ENCODE measurements at regions not wholly inside any gene's neighbourhood (a gene's known extent, or its start where the extent isn't known, plus 50 kb on each side); places are given as distances from the start of the nearest gene placed in this dataset.

DNA sequence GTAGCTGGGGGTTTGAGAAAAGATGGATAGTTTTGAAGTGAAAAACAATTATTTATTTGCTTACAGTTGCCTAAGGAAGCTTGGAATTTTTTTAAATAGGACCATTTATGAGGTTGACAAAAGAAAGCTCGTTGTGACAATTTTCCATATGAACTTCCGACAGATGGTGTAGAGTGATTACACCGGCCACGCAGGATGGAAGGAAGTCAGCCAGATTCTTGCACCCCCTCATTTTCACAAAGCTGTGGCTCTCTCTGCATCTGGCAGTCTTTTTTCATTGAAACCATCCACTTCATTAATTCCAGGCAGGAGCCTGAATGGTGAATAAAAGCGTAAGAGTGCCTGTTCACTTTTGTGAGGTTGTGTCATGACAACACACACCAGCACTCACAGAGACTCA, 1284.1 kb downstream of the AACS start:
- TF ChIP-seq, protein P1, sequence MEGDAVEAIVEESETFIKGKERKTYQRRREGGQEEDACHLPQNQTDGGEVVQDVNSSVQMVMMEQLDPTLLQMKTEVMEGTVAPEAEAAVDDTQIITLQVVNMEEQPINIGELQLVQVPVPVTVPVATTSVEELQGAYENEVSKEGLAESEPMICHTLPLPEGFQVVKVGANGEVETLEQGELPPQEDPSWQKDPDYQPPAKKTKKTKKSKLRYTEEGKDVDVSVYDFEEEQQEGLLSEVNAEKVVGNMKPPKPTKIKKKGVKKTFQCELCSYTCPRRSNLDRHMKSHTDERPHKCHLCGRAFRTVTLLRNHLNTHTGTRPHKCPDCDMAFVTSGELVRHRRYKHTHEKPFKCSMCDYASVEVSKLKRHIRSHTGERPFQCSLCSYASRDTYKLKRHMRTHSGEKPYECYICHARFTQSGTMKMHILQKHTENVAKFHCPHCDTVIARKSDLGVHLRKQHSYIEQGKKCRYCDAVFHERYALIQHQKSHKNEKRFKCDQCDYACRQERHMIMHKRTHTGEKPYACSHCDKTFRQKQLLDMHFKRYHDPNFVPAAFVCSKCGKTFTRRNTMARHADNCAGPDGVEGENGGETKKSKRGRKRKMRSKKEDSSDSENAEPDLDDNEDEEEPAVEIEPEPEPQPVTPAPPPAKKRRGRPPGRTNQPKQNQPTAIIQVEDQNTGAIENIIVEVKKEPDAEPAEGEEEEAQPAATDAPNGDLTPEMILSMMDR (IDR thresholded peaks at IDR 0.05; ENCODE audit: insufficient read depth, missing control alignments): no peak
- FAIRE-seq (no peak), DNase-seq (ENCODE audit: insufficient read length, low spot score) (no peak)

DNA sequence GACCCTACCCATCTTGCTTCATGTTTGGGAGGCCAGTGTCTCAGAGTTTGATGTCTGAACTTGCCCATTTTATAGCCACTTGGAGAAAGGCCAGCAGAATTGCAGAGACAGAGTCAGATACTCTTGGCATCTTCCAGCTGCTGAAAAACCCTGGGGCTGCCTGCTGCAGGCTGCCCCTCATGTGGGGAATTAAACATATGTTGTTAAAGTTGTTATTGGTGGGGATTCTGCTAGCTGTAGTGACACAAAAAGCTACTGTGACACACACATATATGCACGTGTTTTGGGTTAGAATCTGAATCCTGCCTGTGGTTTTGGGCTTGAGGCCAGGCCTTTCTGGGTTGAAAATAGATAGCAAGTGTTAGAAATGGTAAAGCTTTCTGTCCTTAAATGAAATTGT, 1288.4 kb downstream of the AACS start:
- TF ChIP-seq, protein P1 (IDR thresholded peaks at IDR 0.05; ENCODE audit: insufficient read depth, missing control alignments): no peak
- FAIRE-seq (no peak), DNase-seq (ENCODE audit: insufficient read length, low spot score) (no peak)

DNA sequence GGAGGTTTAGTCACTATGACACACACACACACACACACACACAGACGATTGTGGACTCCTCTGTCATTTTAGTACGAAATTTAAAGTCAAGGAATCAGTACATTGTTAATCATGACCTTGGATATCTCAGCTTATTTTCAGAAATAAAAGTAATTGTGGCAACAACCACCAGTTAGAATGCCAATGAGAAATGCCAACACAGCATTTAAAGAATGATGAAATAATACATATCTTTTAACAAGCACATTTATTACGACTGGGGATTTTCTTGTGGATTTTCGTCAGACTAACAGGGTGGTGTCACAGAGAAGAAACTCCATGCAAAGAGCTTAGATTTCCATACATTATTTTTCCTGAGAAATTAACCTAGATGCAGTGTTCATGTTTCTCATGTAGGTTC, 1289.4 kb downstream of the AACS start:
- FAIRE-seq (no peak), DNase-seq (ENCODE audit: insufficient read length, low spot score) (no peak)
- TF ChIP-seq, protein P1 (IDR thresholded peaks at IDR 0.05; ENCODE audit: insufficient read depth, missing control alignments): no peak

DNA sequence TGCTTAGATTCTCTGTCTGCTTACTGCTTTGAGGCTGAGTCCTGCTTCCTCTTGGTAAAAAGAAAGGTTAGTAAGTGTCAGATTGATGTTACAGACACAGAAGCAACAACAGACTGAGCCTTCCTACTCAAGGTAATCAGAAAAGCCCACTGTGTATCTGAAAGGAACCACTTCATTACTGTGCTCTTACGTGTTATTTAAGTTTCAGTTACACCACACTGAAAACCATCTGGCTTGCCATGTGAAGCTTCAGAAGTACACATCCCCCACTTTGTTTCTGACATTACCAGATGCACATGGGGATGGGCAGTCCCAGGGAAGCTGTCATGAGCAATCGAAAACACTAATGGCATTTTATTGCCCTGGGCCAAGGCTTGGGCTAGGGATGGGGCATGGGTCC, 1290.1 kb downstream of the AACS start:
- TF ChIP-seq, protein P1 (IDR thresholded peaks at IDR 0.05; ENCODE audit: insufficient read depth, missing control alignments): no peak
- DNase-seq (ENCODE audit: insufficient read length, low spot score) (no peak), FAIRE-seq (no peak)

DNA sequence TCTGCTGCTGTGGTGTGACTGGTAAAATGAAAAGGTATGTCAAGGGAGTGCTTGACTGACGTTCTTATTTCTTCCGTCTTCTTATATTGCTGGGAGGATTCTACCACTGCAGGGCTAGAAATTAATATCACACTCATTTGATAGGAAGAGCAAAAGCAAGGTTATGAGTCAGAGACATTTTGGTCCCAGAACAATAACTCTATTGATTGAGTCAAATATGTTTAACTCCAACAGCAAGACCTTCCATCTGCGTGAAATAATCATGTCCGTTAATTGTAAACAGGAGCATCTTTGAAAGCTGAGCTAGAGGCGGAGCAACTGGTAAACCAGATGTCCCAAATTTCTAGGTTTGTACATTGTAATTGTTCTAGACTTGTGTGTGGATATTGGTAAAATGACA, 1293.6 kb downstream of the AACS start:
- DNase-seq (ENCODE audit: insufficient read length, low spot score) (no peak), FAIRE-seq (no peak)
- TF ChIP-seq, protein P1 (IDR thresholded peaks at IDR 0.05; ENCODE audit: insufficient read depth, missing control alignments): no peak

DNA sequence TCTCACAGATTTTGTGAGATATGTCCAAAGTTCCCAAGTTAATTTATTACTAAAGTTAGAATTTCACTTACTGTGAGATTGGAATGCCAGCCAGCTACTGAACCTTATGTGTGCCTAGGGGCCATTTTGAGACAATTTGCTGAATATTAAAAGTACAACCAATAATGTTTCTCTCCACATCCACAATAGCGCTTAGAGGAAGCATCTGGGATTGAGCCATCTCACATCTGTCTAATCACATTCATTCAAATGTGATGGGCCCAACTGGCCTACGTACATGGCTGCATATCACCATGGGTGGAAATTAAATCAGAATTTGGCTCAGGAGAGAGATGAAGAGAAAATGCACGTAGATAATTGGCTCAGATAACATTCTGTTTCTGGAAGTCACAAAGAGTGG, 1294.0 kb downstream of the AACS start:
- DNase-seq (ENCODE audit: insufficient read length, low spot score): no peak
- TF ChIP-seq, protein P1 (IDR thresholded peaks at IDR 0.05; ENCODE audit: insufficient read depth, missing control alignments): no peak
- FAIRE-seq: no peak

DNA sequence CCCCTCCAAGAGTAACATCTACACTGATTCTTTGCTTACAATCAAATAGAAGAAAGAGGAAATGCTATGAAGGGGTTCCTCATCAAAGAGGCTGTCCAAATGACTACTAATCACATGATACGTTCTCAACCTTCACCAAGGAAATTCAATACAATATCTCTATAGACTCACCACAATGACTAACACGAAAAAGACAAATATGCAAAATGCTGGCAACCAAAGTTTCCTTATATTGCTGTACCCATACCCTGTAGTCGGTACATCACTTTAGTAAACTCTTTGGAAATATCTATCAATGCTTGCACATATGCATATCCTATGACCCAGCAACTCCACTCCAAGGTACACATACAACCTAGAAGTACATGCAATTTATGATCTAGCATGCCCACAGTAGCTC, 1296.6 kb downstream of the AACS start:
- DNase-seq (ENCODE audit: insufficient read length, low spot score) (no peak), FAIRE-seq (no peak)
- TF ChIP-seq, protein P1 (IDR thresholded peaks at IDR 0.05; ENCODE audit: insufficient read depth, missing control alignments): no peak
